ENCODE measurements at regions not wholly inside any gene's neighbourhood (a gene's known extent, or its start where the extent isn't known, plus 50 kb on each side); places are given as distances from the start of the nearest gene placed in this dataset.
A peak's percentile ranks its signal among the peaks of the same experiment; 100 is the strongest.
"Not testable (repeated sequence)": the region's sequence is repeated elsewhere in the genome, so short reads cannot be mapped to it uniquely, and the experiment has no call there.

DNA sequence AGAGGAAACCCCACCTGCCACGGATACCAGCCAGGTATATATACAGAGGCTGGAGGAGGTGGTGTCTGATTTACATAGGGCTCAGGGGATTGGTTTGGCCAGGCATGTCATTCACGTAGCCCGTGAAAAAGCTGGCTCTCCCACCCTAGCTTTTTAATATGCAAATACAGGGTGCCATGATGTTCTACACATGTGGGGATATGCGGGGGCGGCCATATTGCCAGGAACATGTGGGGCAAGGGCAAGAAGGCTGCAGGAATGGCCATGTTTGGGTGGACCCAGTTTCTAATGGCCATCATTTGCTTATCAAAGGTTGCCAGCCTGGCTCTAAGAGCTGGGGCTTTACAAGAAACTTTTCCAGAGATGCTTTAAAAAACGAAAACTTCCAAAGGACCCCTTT lies 131.5 kb upstream of the KIF5B start:
- ChIA-PET POLR2A (no interaction called here), CTCF (interaction anchor here (0.6 to 1.2 kb wide), 4 partner anchors 9 to 1423 kb away, joined by 3 to 4 read pairs (median 3); no protein-coding TSS in a partner anchor)
- no peak overlapping the region for H3K4me3 ChIP-seq (ENCODE audit: low read depth, low read length)
- H3K36me3 ChIP-seq (ENCODE audit: control insufficient read depth in 2 of 2, insufficient read depth in 1 of 2, low read length in 2 of 2) = no peaks in the 10 kb centered on the region
- H3K27ac ChIP-seq (ENCODE audit: extremely low read depth, low read depth, low read length) = no peak overlapping the region
- H3K9me3 ChIP-seq (ENCODE audit: control insufficient read depth, insufficient read depth, low read depth, low read length) = no peaks in the 10 kb centered on the region
- TF ChIP-seq OVOL3 (tag by site-specific recombination; IDR thresholded peaks at IDR 0.05) (no peak), ZNF785 (tag by site-specific recombination; IDR thresholded peaks at IDR 0.05) (no peak), ZNF837 (tag by site-specific recombination; IDR thresholded peaks at IDR 0.05) (no peak), ZNF23 (tag by site-specific recombination; IDR thresholded peaks at IDR 0.05; ENCODE audit: borderline replicate concordance) (no peak), ZBTB1 (tag by site-specific recombination; IDR thresholded peaks at IDR 0.05) (no peak), ZNF184 (tag by site-specific recombination; IDR thresholded peaks at IDR 0.05) (no peak)
- TF ChIP-seq, protein P1, sequence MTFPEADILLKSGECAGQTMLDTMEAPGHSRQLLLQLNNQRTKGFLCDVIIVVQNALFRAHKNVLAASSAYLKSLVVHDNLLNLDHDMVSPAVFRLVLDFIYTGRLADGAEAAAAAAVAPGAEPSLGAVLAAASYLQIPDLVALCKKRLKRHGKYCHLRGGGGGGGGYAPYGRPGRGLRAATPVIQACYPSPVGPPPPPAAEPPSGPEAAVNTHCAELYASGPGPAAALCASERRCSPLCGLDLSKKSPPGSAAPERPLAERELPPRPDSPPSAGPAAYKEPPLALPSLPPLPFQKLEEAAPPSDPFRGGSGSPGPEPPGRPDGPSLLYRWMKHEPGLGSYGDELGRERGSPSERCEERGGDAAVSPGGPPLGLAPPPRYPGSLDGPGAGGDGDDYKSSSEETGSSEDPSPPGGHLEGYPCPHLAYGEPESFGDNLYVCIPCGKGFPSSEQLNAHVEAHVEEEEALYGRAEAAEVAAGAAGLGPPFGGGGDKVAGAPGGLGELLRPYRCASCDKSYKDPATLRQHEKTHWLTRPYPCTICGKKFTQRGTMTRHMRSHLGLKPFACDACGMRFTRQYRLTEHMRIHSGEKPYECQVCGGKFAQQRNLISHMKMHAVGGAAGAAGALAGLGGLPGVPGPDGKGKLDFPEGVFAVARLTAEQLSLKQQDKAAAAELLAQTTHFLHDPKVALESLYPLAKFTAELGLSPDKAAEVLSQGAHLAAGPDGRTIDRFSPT (tag by site-specific recombination; IDR thresholded peaks at IDR 0.05) = no peak
- TF ChIP-seq, protein P2, sequence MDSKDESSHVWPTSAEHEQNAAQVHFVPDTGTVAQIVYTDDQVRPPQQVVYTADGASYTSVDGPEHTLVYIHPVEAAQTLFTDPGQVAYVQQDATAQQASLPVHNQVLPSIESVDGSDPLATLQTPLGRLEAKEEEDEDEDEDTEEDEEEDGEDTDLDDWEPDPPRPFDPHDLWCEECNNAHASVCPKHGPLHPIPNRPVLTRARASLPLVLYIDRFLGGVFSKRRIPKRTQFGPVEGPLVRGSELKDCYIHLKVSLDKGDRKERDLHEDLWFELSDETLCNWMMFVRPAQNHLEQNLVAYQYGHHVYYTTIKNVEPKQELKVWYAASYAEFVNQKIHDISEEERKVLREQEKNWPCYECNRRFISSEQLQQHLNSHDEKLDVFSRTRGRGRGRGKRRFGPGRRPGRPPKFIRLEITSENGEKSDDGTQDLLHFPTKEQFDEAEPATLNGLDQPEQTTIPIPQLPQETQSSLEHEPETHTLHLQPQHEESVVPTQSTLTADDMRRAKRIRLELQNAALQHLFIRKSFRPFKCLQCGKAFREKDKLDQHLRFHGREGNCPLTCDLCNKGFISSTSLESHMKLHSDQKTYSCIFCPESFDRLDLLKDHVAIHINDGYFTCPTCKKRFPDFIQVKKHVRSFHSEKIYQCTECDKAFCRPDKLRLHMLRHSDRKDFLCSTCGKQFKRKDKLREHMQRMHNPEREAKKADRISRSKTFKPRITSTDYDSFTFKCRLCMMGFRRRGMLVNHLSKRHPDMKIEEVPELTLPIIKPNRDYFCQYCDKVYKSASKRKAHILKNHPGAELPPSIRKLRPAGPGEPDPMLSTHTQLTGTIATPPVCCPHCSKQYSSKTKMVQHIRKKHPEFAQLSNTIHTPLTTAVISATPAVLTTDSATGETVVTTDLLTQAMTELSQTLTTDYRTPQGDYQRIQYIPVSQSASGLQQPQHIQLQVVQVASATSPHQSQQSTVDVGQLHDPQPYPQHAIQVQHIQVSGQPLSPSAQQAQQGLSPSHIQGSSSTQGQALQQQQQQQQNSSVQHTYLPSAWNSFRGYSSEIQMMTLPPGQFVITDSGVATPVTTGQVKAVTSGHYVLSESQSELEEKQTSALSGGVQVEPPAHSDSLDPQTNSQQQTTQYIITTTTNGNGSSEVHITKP (tag by site-specific recombination; IDR thresholded peaks at IDR 0.05) = no peak
- TF ChIP-seq, protein P3, sequence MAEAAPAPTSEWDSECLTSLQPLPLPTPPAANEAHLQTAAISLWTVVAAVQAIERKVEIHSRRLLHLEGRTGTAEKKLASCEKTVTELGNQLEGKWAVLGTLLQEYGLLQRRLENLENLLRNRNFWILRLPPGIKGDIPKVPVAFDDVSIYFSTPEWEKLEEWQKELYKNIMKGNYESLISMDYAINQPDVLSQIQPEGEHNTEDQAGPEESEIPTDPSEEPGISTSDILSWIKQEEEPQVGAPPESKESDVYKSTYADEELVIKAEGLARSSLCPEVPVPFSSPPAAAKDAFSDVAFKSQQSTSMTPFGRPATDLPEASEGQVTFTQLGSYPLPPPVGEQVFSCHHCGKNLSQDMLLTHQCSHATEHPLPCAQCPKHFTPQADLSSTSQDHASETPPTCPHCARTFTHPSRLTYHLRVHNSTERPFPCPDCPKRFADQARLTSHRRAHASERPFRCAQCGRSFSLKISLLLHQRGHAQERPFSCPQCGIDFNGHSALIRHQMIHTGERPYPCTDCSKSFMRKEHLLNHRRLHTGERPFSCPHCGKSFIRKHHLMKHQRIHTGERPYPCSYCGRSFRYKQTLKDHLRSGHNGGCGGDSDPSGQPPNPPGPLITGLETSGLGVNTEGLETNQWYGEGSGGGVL (tag by site-specific recombination; IDR thresholded peaks at IDR 0.05) = no peak
- H3K4me1 ChIP-seq (ENCODE audit: control insufficient read depth, insufficient read depth, low read length) = no peaks in the 10 kb centered on the region

DNA sequence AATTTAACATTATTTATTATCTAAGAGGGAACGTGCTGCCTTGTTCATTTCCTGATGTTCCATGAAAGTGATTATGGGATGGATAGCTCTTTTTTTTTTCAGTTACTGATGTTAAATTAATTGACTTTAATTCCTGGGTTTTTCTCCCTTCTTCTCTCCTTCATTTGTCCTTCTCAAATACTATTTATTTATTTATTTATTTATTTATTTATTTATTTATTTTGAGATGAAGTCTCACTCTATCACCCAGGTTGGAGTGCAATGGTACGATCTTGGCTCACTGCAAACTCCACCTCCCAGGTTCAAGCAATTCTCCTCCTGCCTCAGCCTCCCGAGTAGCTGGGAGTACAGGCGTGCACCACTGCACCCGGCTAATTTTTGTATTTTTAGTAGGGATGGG lies 127.4 kb upstream of the KIF5B start:
- H3K4me1 ChIP-seq (ENCODE audit: control insufficient read depth, insufficient read depth, low read length); H3K4me3 ChIP-seq (ENCODE audit: low read depth, low read length); H3K9me3 ChIP-seq (ENCODE audit: control insufficient read depth, insufficient read depth, low read depth, low read length); H3K27ac ChIP-seq (ENCODE audit: extremely low read depth, low read depth, low read length); H3K36me3 ChIP-seq (ENCODE audit: control insufficient read depth in 2 of 2, insufficient read depth in 1 of 2, low read length in 2 of 2): not testable (repeated sequence)
- POLR2A ChIA-PET = interaction anchor here (0.7 kb wide), 1 partner anchor 111 kb away, joined by 8 read pairs; no protein-coding TSS in a partner anchor
- CTCF ChIA-PET = interaction anchor here (0.6 kb wide), 1 partner anchor 34 kb away, joined by 3 read pairs; no protein-coding TSS in a partner anchor
- TF ChIP-seq ZNF433 (tag by site-specific recombination; IDR thresholded peaks at IDR 0.05; ENCODE audit: low read depth) (peak; percentile 48; the same call in 1 of the 2 replicates), ZBTB8A (tag by site-specific recombination; IDR thresholded peaks at IDR 0.05) (peak; percentile 56; the same call in 1 of the 2 replicates), ZXDB (tag by site-specific recombination; IDR thresholded peaks at IDR 0.05) (peak; percentile 49; the same call in 1 of the 2 replicates), ZNF426 (tag by site-specific recombination; IDR thresholded peaks at IDR 0.05) (peak; percentile 68), ZNF560 (tag by site-specific recombination; IDR thresholded peaks at IDR 0.05; ENCODE audit: borderline replicate concordance) (peak; percentile 34; the same call in 1 of the 2 replicates), ZFP37 (tag by site-specific recombination; IDR thresholded peaks at IDR 0.05) (0 out of 2 replicates have a peak, but pooled peaks have one; percentile 28)
- TF ChIP-seq, protein P4, sequence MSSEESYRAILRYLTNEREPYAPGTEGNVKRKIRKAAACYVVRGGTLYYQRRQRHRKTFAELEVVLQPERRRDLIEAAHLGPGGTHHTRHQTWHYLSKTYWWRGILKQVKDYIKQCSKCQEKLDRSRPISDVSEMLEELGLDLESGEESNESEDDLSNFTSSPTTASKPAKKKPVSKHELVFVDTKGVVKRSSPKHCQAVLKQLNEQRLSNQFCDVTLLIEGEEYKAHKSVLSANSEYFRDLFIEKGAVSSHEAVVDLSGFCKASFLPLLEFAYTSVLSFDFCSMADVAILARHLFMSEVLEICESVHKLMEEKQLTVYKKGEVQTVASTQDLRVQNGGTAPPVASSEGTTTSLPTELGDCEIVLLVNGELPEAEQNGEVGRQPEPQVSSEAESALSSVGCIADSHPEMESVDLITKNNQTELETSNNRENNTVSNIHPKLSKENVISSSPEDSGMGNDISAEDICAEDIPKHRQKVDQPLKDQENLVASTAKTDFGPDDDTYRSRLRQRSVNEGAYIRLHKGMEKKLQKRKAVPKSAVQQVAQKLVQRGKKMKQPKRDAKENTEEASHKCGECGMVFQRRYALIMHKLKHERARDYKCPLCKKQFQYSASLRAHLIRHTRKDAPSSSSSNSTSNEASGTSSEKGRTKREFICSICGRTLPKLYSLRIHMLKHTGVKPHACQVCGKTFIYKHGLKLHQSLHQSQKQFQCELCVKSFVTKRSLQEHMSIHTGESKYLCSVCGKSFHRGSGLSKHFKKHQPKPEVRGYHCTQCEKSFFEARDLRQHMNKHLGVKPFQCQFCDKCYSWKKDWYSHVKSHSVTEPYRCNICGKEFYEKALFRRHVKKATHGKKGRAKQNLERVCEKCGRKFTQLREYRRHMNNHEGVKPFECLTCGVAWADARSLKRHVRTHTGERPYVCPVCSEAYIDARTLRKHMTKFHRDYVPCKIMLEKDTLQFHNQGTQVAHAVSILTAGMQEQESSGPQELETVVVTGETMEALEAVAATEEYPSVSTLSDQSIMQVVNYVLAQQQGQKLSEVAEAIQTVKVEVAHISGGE (tag by site-specific recombination; conservative IDR thresholded peaks at IDR 0.05; ENCODE audit: low read depth) = peak; percentile 72
- TF ChIP-seq, protein P5, sequence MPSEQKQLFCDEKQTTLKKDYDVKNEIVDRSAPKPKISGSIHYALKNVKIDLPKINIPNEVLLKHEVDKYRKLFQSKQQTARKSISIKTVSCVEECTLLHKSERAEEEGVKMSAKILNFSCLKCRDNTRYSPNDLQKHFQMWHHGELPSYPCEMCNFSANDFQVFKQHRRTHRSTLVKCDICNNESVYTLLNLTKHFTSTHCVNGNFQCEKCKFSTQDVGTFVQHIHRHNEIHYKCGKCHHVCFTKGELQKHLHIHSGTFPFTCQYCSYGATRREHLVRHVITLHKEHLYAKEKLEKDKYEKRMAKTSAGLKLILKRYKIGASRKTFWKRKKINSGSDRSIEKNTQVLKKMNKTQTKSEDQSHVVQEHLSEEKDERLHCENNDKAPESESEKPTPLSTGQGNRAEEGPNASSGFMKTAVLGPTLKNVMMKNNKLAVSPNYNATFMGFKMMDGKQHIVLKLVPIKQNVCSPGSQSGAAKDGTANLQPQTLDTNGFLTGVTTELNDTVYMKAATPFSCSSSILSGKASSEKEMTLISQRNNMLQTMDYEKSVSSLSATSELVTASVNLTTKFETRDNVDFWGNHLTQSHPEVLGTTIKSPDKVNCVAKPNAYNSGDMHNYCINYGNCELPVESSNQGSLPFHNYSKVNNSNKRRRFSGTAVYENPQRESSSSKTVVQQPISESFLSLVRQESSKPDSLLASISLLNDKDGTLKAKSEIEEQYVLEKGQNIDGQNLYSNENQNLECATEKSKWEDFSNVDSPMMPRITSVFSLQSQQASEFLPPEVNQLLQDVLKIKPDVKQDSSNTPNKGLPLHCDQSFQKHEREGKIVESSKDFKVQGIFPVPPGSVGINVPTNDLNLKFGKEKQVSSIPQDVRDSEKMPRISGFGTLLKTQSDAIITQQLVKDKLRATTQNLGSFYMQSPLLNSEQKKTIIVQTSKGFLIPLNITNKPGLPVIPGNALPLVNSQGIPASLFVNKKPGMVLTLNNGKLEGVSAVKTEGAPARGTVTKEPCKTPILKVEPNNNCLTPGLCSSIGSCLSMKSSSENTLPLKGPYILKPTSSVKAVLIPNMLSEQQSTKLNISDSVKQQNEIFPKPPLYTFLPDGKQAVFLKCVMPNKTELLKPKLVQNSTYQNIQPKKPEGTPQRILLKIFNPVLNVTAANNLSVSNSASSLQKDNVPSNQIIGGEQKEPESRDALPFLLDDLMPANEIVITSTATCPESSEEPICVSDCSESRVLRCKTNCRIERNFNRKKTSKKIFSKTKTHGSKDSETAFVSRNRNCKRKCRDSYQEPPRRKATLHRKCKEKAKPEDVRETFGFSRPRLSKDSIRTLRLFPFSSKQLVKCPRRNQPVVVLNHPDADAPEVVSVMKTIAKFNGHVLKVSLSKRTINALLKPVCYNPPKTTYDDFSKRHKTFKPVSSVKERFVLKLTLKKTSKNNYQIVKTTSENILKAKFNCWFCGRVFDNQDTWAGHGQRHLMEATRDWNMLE (tag by site-specific recombination; conservative IDR thresholded peaks at IDR 0.05; ENCODE audit: low read depth) = peak; percentile 87
